ENCODE measurements at regions not wholly inside any gene's neighbourhood (a gene's known extent, or its start where the extent isn't known, plus 50 kb on each side); places are given as distances from the start of the nearest gene placed in this dataset.

DNA sequence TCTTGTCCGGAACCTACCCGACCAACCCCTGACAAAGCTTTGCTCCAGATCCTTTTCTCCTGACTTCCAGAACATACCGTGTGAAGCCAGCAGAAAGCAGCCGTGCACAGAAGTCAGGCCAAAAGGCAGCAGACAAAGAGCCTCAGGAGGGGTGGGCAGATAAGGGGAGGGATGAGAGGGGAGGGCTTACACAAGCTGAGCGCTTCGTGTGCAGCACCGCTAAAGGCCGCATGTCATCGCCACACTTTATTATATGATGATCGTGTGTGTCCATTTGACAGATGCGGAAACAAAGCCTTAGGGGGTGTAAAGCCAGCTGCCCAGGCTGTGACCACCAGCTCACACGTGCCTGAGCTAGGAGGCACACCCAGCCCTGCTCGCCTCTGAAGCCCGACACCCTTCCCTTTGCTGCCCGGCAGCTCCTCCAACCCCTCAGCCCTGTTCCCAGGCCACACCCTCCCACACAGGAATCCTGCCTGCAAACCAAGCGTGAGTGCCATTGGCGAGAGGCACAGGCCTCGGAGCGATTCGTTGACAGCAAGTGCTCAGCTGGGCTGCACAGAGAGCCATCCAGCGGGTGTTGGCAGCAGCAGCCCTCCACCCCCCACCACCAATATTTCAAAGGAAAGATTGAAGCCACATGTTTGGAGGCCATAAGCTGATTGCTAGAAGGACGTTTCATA lies 170.5 kb upstream of the SMIM23 start:
- no peak overlapping the region for H3K4me2 ChIP-seq (ENCODE audit: low read length)
- H2AFZ ChIP-seq (ENCODE audit: low read depth, low read length): no peak overlapping the region
- no peaks in the 10 kb centered on the region for H3K79me2 ChIP-seq (ENCODE audit: low read length)
- no peak overlapping the region for H3K9ac ChIP-seq (ENCODE audit: low read length)
- H3K36me3 ChIP-seq (replicated peaks; ENCODE audit: low read depth, low read length): no peaks in the 10 kb centered on the region
- no peaks in the 10 kb centered on the region for H3K9me3 ChIP-seq (ENCODE audit: insufficient read depth, low read length)
- H3K27ac ChIP-seq (ENCODE audit: low read length): no peak overlapping the region
- H3K27me3 ChIP-seq (ENCODE audit: low read depth, low read length): no peaks in the 10 kb centered on the region
- TF ChIP-seq EZH2phosphoT487 (IDR thresholded peaks at IDR 0.05; ENCODE audit: low read depth): no peak
- no peak for TF ChIP-seq CTCF (IDR thresholded peaks at IDR 0.05; ENCODE audit: low read depth, low read length)
- H3K4me1 ChIP-seq (ENCODE audit: low read length): no peaks in the 10 kb centered on the region
- no peaks in the 10 kb centered on the region for H4K20me1 ChIP-seq (ENCODE audit: insufficient read depth, low read length)
- H3K4me3 ChIP-seq (ENCODE audit: low read length): no peak overlapping the region

DNA sequence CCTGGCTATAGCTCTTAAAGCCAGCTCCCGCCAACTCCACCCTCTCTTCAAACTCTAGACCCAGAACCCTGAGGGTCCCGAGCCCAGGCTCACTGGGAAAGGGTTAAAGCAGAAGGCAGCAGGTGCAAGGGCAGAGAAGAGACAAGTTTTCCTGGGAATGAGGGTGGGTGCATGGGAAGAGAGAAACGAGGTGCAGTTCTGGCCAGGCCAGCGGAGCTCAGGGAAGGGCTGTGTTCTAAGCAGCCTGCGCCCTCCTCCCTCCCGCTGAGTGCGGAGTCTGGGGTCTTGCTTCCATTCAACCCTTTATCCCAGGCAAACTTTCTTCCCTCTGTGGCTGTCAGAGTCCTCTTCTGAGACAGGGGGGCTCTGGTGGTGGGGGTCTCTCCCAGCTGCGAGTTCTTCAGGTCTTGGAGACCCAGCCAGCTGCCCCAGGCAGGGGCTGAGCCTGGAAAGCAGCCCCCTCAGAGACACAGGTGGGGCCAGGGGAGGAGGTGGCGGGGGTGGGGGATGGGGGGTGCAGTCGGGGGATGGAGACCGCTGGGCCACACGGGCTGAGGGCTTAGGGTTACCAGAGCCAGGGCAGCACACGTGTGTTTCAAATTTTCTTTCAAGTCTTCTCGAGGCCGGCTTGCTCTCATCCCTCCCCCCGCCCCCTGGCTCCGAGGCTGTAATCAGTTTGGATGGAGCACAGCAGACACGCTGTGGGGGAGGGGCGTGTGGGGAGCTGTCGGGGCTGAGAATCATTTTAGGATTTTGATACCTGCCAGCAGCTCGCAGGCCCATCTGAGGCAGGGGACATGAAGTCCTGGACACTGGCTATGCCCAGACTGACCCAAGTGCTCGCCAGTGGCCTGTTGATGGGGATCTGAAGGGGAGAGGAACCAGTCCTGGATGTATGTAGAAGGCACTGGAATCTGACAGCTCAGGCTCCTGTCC lies 169.6 kb upstream of the SMIM23 start:
- Histone ChIP-seq H3K9ac (ENCODE audit: low read length) (no peak overlapping the region), H3K27ac (ENCODE audit: low read length) (no peak overlapping the region), H3K27me3 (ENCODE audit: low read depth, low read length) (no peaks in the 10 kb centered on the region), H2AFZ (ENCODE audit: low read depth, low read length) (no peak overlapping the region), H3K79me2 (ENCODE audit: low read length) (no peaks in the 10 kb centered on the region), H3K4me1 (ENCODE audit: low read length) (no peaks in the 10 kb centered on the region), H3K36me3 (replicated peaks; ENCODE audit: low read depth, low read length) (no peaks in the 10 kb centered on the region), H3K9me3 (ENCODE audit: insufficient read depth, low read length) (no peaks in the 10 kb centered on the region), H3K4me3 (ENCODE audit: low read length) (no peak overlapping the region), H3K4me2 (ENCODE audit: low read length) (no peak overlapping the region), H4K20me1 (ENCODE audit: insufficient read depth, low read length) (no peaks in the 10 kb centered on the region)
- TF ChIP-seq CTCF (IDR thresholded peaks at IDR 0.05; ENCODE audit: low read depth, low read length) (no peak), EZH2phosphoT487 (IDR thresholded peaks at IDR 0.05; ENCODE audit: low read depth) (no peak)

DNA sequence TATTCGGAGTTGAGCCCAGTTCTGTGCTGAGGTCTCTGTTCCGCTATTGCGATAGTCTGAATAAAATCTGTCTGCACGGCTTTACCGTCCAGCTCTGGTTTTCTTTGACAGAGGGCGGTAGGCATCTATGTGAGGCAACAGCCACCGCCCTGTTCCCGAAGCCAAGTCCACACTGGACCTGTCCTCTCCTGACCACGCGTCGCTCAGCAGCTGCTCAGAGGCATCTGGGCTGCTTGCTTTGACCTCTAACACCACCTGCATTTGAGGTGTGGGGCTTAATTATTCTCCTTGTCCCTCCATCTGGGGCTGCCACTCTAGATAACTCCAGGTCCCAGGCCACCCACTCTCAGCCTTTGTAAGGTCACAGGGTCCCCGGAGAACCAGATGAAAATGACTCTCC lies 168.4 kb upstream of the SMIM23 start:
- Histone ChIP-seq H3K9ac (ENCODE audit: low read length) (no peak overlapping the region), H3K36me3 (replicated peaks; ENCODE audit: low read depth, low read length) (no peaks in the 10 kb centered on the region)

More for the DNA sequence above, 168.4 kb upstream of the SMIM23 start:
- no peak for TF ChIP-seq CTCF (IDR thresholded peaks at IDR 0.05; ENCODE audit: low read depth, low read length)
- TF ChIP-seq EZH2phosphoT487 (IDR thresholded peaks at IDR 0.05; ENCODE audit: low read depth): no peak
- Histone ChIP-seq H2AFZ (ENCODE audit: low read depth, low read length) (no peak overlapping the region), H4K20me1 (ENCODE audit: insufficient read depth, low read length) (no peaks in the 10 kb centered on the region), H3K9me3 (ENCODE audit: insufficient read depth, low read length) (no peaks in the 10 kb centered on the region), H3K27ac (ENCODE audit: low read length) (no peak overlapping the region), H3K79me2 (ENCODE audit: low read length) (no peaks in the 10 kb centered on the region), H3K4me1 (ENCODE audit: low read length) (no peaks in the 10 kb centered on the region), H3K4me2 (ENCODE audit: low read length) (no peak overlapping the region), H3K27me3 (ENCODE audit: low read depth, low read length) (no peaks in the 10 kb centered on the region), H3K4me3 (ENCODE audit: low read length) (no peak overlapping the region)
